H1 (cell line): ENCODE measurements at regions not wholly inside any gene's neighbourhood (a gene's known extent, or its start where the extent isn't known, plus 50 kb on each side); places are given as distances from the start of the nearest gene placed in this dataset.

Experiments
- CTCF ChIA-PET: fragments of 300-600 bp; sonication (Branson Sonifier 250); formaldehyde crosslinking; loops from one replicate; lab custom pipeline; 2021; ENCODE audit not compliant: partially characterized antibody; lab: Charles Lee
- POLR2A ChIA-PET: fragments of 300-600 bp; sonication (Branson Sonifier 250); formaldehyde crosslinking; loops from one replicate; lab custom pipeline; 2021; ENCODE audit warnings: inconsistent platforms; ENCODE audit not compliant: partially characterized antibody; lab: Charles Lee
- DNase-seq, 2 experiments: peaks; one replicate each; pipeline versions ENCODE4 v3.0.0 to v3.0.0-alpha.2; 2010 to 2022; ENCODE audit warnings: low spot score in 2 of 2, low read depth in 1 of 2, mixed read lengths in 1 of 2
- FAIRE-seq: peaks from 2 replicates; lab custom pipeline; 2011; peaks lifted over from hg19 to GRCh38; lab: Jason Lieb, UNC
- H2AFZ ChIP-seq: 2 replicates; pipeline ENCODE4 v1.8.1; 2012; ENCODE audit warnings: low read length, inconsistent platforms
- H2AK5ac ChIP-seq: 2 replicates; pipeline ENCODE4 v1.6.1; 2013; ENCODE audit warnings: low read depth, low read length
- H2BK120ac ChIP-seq: replicated peaks from 2 replicates; pipeline ENCODE3; 2013; ENCODE audit warnings: low read depth, low read length, inconsistent platforms
- H2BK12ac ChIP-seq: 2 replicates; pipeline ENCODE4 v1.6.1; 2013; ENCODE audit warnings: low read depth, low read length
- H2BK15ac ChIP-seq: 2 replicates; pipeline ENCODE4 v1.6.1; 2013; ENCODE audit warnings: low read length
- H2BK20ac ChIP-seq: 2 replicates; pipeline ENCODE4 v1.6.1; 2013; ENCODE audit warnings: low read length
- H2BK5ac ChIP-seq: 2 replicates; pipeline ENCODE4 v1.6.1; 2013; ENCODE audit warnings: low read depth, low read length
- H3K14ac ChIP-seq: 2 replicates; pipeline ENCODE4 v1.6.1; 2013; ENCODE audit warnings: inconsistent platforms; ENCODE audit not compliant: insufficient read length
- H3K18ac ChIP-seq: 2 replicates; pipeline ENCODE4 v1.6.1; 2013; ENCODE audit warnings: low read length; ENCODE audit errors: extremely low read depth
- H3K23ac ChIP-seq: 2 replicates; pipeline ENCODE4 v1.6.1; 2013; ENCODE audit warnings: inconsistent platforms; ENCODE audit not compliant: insufficient read length
- H3K23me2 ChIP-seq: 2 replicates; pipeline ENCODE4 v1.6.1; 2013; ENCODE audit warnings: low read depth, low read length
- H3K27ac ChIP-seq: 2 replicates; pipeline ENCODE4 v1.6.1; 2011; ENCODE audit warnings: low read depth, low read length, inconsistent platforms
- H3K27me3 ChIP-seq, 4 experiments: replicated peaks in 1 of 4; 1 replicate in 1 of 4; 2 replicates in 3 of 4; pipeline versions ENCODE4 v1.6.1 to v1.8.1; 2011 to 2013; ENCODE audit warnings: low read length in 3 of 4, mild to moderate bottlenecking in 3 of 4, inconsistent platforms in 2 of 4, mixed read lengths in 2 of 4, moderate library complexity in 1 of 4; ENCODE audit not compliant: control insufficient read depth in 3 of 4, insufficient read depth in 3 of 4; ENCODE audit errors: extremely low read depth in 1 of 4
- H3K36me3 ChIP-seq, 4 experiments: 2 replicates each; pipeline versions ENCODE4 v1.6.1 to v1.8.1; 2011 to 2013; ENCODE audit warnings: mild to moderate bottlenecking in 4 of 4, low read length in 3 of 4, moderate library complexity in 2 of 4, control low read depth in 1 of 4, inconsistent platforms in 1 of 4; ENCODE audit not compliant: insufficient read depth in 4 of 4, control insufficient read depth in 2 of 4
- H3K4ac ChIP-seq: replicated peaks from 2 replicates; pipeline ENCODE3; 2013; ENCODE audit warnings: low read length, low read depth, mixed read lengths, inconsistent platforms; ENCODE audit not compliant: insufficient read length
- H3K4me1 ChIP-seq, 4 experiments: replicated peaks in 1 of 4; 1 replicate in 1 of 4; 2 replicates in 3 of 4; pipeline versions ENCODE4 v1.6.1 to v1.8.1; 2011 to 2013; ENCODE audit warnings: low read length in 3 of 4, inconsistent platforms in 2 of 4, mixed read lengths in 1 of 4; ENCODE audit not compliant: insufficient read depth in 4 of 4, control insufficient read depth in 3 of 4
- H3K4me2 ChIP-seq, 2 experiments: 2 replicates each; pipeline versions ENCODE4 v1.6.1 to v1.8.1; 2011 to 2013; ENCODE audit warnings: low read depth in 2 of 2, low read length in 2 of 2, control low read depth in 1 of 2, inconsistent platforms in 1 of 2, mild to moderate bottlenecking in 1 of 2; ENCODE audit not compliant: insufficient read depth in 1 of 2
- H3K4me3 ChIP-seq, 4 experiments: fragments of 200-600, 300-600 bp in 1 of 4; sonication (generic), shearing (Covaris generic), sonication (Bioruptor Twin) in 1 of 4; 2 replicates each; pipeline versions ENCODE4 v1.5.1 to v1.8.1; 2011 to 2016; ENCODE audit warnings: low read length in 4 of 4, low read depth in 3 of 4, control low read depth in 2 of 4, inconsistent platforms in 2 of 4, mild to moderate bottlenecking in 2 of 4, mixed read lengths in 1 of 4, moderate library complexity in 1 of 4; ENCODE audit not compliant: insufficient read depth in 2 of 4; ENCODE audit errors: extremely low read depth in 1 of 4
- H3K56ac ChIP-seq: replicated peaks from 2 replicates; pipeline ENCODE3; 2013; ENCODE audit warnings: low read depth, mild to moderate bottlenecking, mixed read lengths, low read length, inconsistent platforms; ENCODE audit not compliant: insufficient read length
- H3K79me1 ChIP-seq: 2 replicates; pipeline ENCODE4 v1.6.1; 2013; ENCODE audit warnings: low read depth, low read length, control low read depth
- H3K79me2 ChIP-seq, 2 experiments: 2 replicates each; pipeline versions ENCODE4 v1.6.1 to v1.8.1; 2012 to 2013; ENCODE audit warnings: low read length in 2 of 2, mild to moderate bottlenecking in 2 of 2, inconsistent platforms in 1 of 2; ENCODE audit not compliant: insufficient read depth in 2 of 2, control insufficient read depth in 1 of 2
- H3K9ac ChIP-seq, 4 experiments: replicated peaks in 1 of 4; 1 replicate in 1 of 4; 2 replicates in 3 of 4; pipeline versions ENCODE4 v1.6.1 to v1.8.1; 2011 to 2013; ENCODE audit warnings: low read depth in 3 of 4, low read length in 3 of 4, control low read depth in 2 of 4, mild to moderate bottlenecking in 2 of 4, moderate library complexity in 2 of 4, inconsistent platforms in 1 of 4; ENCODE audit errors: extremely low read depth in 1 of 4
- H3K9me3 ChIP-seq, 2 experiments: 2 replicates each; pipeline versions ENCODE4 v1.6.1 to v1.8.1; 2012 to 2013; ENCODE audit warnings: mild to moderate bottlenecking in 2 of 2, moderate library complexity in 2 of 2, control low read depth in 1 of 2, inconsistent platforms in 1 of 2, low read depth in 1 of 2, low read length in 1 of 2, mixed read lengths in 1 of 2; ENCODE audit not compliant: insufficient read depth in 2 of 2
- H4K20me1 ChIP-seq, 2 experiments: replicated peaks in 1 of 2; 2 replicates each; pipeline versions ENCODE3 to v1.8.1; 2011 to 2013; ENCODE audit warnings: inconsistent platforms in 2 of 2, low read length in 2 of 2, mild to moderate bottlenecking in 1 of 2; ENCODE audit not compliant: insufficient read depth in 2 of 2, control insufficient read depth in 1 of 2
- H4K5ac ChIP-seq: 2 replicates; pipeline ENCODE4 v1.6.1; 2013; ENCODE audit warnings: low read length, low read depth, mixed read lengths, inconsistent platforms; ENCODE audit not compliant: insufficient read length
- H4K8ac ChIP-seq: 2 replicates; pipeline ENCODE4 v1.8.0; 2013; ENCODE audit warnings: mild to moderate bottlenecking, moderate library complexity, low read length, inconsistent platforms; ENCODE audit not compliant: insufficient read depth; ENCODE audit errors: extremely low read depth
- H4K91ac ChIP-seq: replicated peaks from 2 replicates; pipeline ENCODE3; 2013; ENCODE audit warnings: low read length, mixed read lengths, inconsistent platforms; ENCODE audit not compliant: insufficient read length
- BACH1 ChIP-seq: IDR thresholded peaks from 2 replicates; pipeline ENCODE4 v1.6.1; 2012; ENCODE audit warnings: low read length, improper control_type of control experiment
- BRCA1 ChIP-seq: IDR thresholded peaks from 2 replicates; pipeline ENCODE4 v1.6.1; 2012; ENCODE audit warnings: low read depth, low read length, improper control_type of control experiment
- CREB1 ChIP-seq: IDR thresholded peaks from 2 replicates; pipeline ENCODE4 v1.6.1; 2012; ENCODE audit warnings: inconsistent platforms
- EP300 ChIP-seq, 2 experiments: IDR thresholded peaks; 1 replicate in 1 of 2; 2 replicates in 1 of 2; pipeline ENCODE4 v1.6.1; 2011 to 2012; ENCODE audit warnings: low read depth in 2 of 2, low read length in 2 of 2, mild to moderate bottlenecking in 2 of 2, borderline replicate concordance in 1 of 2, inconsistent platforms in 1 of 2, moderate library complexity in 1 of 2
- FOSL1 ChIP-seq: IDR thresholded peaks from 2 replicates; pipeline ENCODE4 v1.6.1; 2011; ENCODE audit warnings: mild to moderate bottlenecking, low read depth, low read length, moderate library complexity; ENCODE audit not compliant: insufficient read depth
- SIN3A ChIP-seq, 2 experiments: IDR thresholded peaks in 1 of 2; conservative IDR thresholded peaks in 1 of 2; 2 replicates each; pipeline ENCODE4 v1.6.1; 2011 to 2012; ENCODE audit warnings: low read length in 2 of 2, improper control_type of control experiment in 1 of 2, low read depth in 1 of 2, mild to moderate bottlenecking in 1 of 2
- SIRT6 ChIP-seq: IDR thresholded peaks from one replicate; pipeline ENCODE4 v1.7.1; 2012; ENCODE audit warnings: low read length, inconsistent platforms
- SP2 ChIP-seq: IDR thresholded peaks from 2 replicates; pipeline ENCODE4 v1.6.1; 2012; ENCODE audit warnings: mild to moderate bottlenecking, low read length, inconsistent platforms
- SP4 ChIP-seq: IDR thresholded peaks from 2 replicates; pipeline ENCODE4 v1.6.1; 2012; ENCODE audit warnings: low read length, inconsistent platforms
- TAF1 ChIP-seq: IDR thresholded peaks from 2 replicates; pipeline ENCODE4 v1.6.1; 2011; ENCODE audit warnings: mild to moderate bottlenecking, low read depth, low read length
- TCF12 ChIP-seq: IDR thresholded peaks from 2 replicates; pipeline ENCODE4 v1.6.1; 2011; ENCODE audit warnings: low read depth, mild to moderate bottlenecking, low read length
- WGBS, 2 experiments: shearing (Covaris generic) in 1 of 2; methylation state at CpG; one replicate each; pipeline versions ENCODE4 v1.1.6 to v1.1.7; 2013 to 2015; ENCODE audit warnings: low lambda C conversion rate in 2 of 2, mixed read lengths in 2 of 2, inconsistent platforms in 1 of 2, low coverage in 1 of 2, missing lambda C conversion rate in 1 of 2; ENCODE audit not compliant: insufficient replicate concordance in 2 of 2, insufficient coverage in 1 of 2, insufficient read length in 1 of 2; ENCODE audit errors: extremely low coverage in 1 of 2, missing lambda C conversion rate in 1 of 2; 5-methylcytosine and 5-hydroxymethylcytosine counted together
- TF ChIP-seq, protein P1 (sequence below): IDR thresholded peaks from 2 replicates; pipeline ENCODE4 v1.6.1; 2012; ENCODE audit warnings: inconsistent platforms

DNA sequence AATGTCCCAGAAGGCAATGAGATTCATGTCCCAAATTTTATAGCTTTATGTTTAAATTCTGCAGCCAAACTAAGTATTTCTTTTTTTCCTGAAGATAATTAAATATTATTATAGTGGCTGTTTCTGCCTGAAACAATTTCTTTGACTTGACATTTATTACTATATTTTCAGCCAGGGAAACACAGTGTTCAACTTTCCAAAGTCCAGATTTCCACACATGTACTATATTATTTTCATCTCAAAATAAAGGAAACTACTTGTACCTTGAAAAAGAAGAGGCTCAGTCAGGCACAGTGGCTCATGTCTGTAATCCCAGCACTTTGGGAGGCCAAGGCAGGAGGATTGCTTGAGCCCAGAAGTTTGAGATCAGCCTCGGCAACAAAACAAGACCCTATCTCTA lies 77.8 kb upstream of the BTG1 start:
- WGBS, 2 experiments, result 87% methylated on average over 1 of the region's 1 CpG; no CpG with 5 or more reads in 1 of the 2 experiments
- CTCF ChIA-PET, result interaction anchor here (0.7 to 1.4 kb wide), 4 partner anchors 11 to 841 kb away, joined by 3 to 4 read pairs (median 4); no protein-coding TSS in a partner anchor
- Histone ChIP-seq H3K9ac (no peak overlapping the region), H2AFZ (no peak overlapping the region), H4K5ac (no peak overlapping the region), H3K4me2 (no peak overlapping the region), H3K23me2 (no peaks in the 10 kb centered on the region), H3K4me1 (peaks cover 0 to 13% (median 3%) of the 10 kb centered on the region in 4 experiments; a peak in 2 of 7 replicates), H3K23ac (no peak overlapping the region), H3K9me3 (no peaks in the 10 kb centered on the region), H3K14ac (no peak overlapping the region), H4K8ac (no peak overlapping the region), H3K36me3 (no peaks in the 10 kb centered on the region), H2BK15ac (no peak overlapping the region), H3K18ac (no peak overlapping the region), H4K91ac (no peak overlapping the region), H3K56ac (no peak overlapping the region), H4K20me1 (no peaks in the 10 kb centered on the region), H3K79me2 (no peaks in the 10 kb centered on the region), H3K27ac (no peak overlapping the region; the same call in 1 of the 2 replicates), H2AK5ac (no peak overlapping the region), H3K79me1 (no peaks in the 10 kb centered on the region), H2BK20ac (no peak overlapping the region), H2BK120ac (no peak overlapping the region), H2BK12ac (no peak overlapping the region), H3K27me3 (no peaks in the 10 kb centered on the region), H3K4me3 (no peak overlapping the region), H3K4ac (no peak overlapping the region), H2BK5ac (no peak overlapping the region)
- FAIRE-seq (no peak), DNase-seq (no peak)
- POLR2A ChIA-PET, result no interaction called here
- no peak for TF ChIP-seq BACH1
- TF ChIP-seq CREB1, result no peak
- TF ChIP-seq TAF1, result no peak
- TF ChIP-seq TCF12, result no peak
- TF ChIP-seq SP2, result no peak
- no peak for TF ChIP-seq SP4
- TF ChIP-seq SIRT6, result no peak
- TF ChIP-seq FOSL1, result no peak
- no peak for TF ChIP-seq SIN3A (conservative IDR thresholded peaks at IDR 0.05 in 1 of 2, IDR thresholded peaks at IDR 0.05 in 1 of 2; ENCODE audit: low read depth in 1 of 2, low read length in 2 of 2)
- TF ChIP-seq, protein P1, sequence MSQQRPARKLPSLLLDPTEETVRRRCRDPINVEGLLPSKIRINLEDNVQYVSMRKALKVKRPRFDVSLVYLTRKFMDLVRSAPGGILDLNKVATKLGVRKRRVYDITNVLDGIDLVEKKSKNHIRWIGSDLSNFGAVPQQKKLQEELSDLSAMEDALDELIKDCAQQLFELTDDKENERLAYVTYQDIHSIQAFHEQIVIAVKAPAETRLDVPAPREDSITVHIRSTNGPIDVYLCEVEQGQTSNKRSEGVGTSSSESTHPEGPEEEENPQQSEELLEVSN, result no peak
- TF ChIP-seq EP300 (IDR thresholded peaks at IDR 0.05; ENCODE audit: borderline replicate concordance in 1 of 2, low read depth in 2 of 2, low read length in 2 of 2), result no peak
- no peak for TF ChIP-seq BRCA1
